Kidney (tissue), 13 donors: ENCODE measurements at regions not wholly inside any gene's neighbourhood (a gene's known extent, or its start where the extent isn't known, plus 50 kb on each side); places are given as distances from the start of the nearest gene placed in this dataset.

Experiments used
- DNase-seq, 5 donors: peaks; one replicate each; pipeline ENCODE4 v3.0.0-alpha.2; 2013 to 2020
- FAIRE-seq: peaks from 2 replicates; lab custom pipeline; 2012; peaks lifted over from hg19 to GRCh38; lab: Jason Lieb, UNC
- H3K27ac ChIP-seq, 2 donors: one replicate each; pipeline ENCODE4 v1.7.0; 2013; ENCODE audit warnings: low read depth in 2 of 2, low read length in 2 of 2, inconsistent platforms in 1 of 2
- H3K27me3 ChIP-seq: one replicate; pipeline ENCODE4 v1.7.1; 2013; ENCODE audit warnings: low read length, inconsistent platforms; ENCODE audit not compliant: control insufficient read depth, insufficient read depth
- H3K36me3 ChIP-seq, 3 donors: one replicate each; pipeline versions ENCODE4 v1.7.0 to v1.7.1; 2013; ENCODE audit warnings: low read length in 3 of 3, control low read depth in 1 of 3, inconsistent platforms in 1 of 3; ENCODE audit not compliant: insufficient read depth in 3 of 3, control insufficient read depth in 2 of 3
- H3K4me1 ChIP-seq, 3 donors: one replicate each; pipeline versions ENCODE4 v1.7.0 to v1.7.1; 2013; ENCODE audit warnings: low read length in 3 of 3, inconsistent platforms in 1 of 3, low read depth in 1 of 3; ENCODE audit not compliant: control insufficient read depth in 2 of 3, insufficient read depth in 2 of 3
- H3K4me3 ChIP-seq, 3 donors: one replicate each; pipeline versions ENCODE4 v1.7.0 to v1.8.1; 2013; ENCODE audit warnings: low read length in 3 of 3, control low read depth in 1 of 3, inconsistent platforms in 1 of 3
- H3K9ac ChIP-seq, 3 donors: one replicate each; pipeline versions ENCODE4 v1.7.0 to v1.7.1; 2013; ENCODE audit warnings: low read length in 3 of 3, control low read depth in 1 of 3, inconsistent platforms in 1 of 3
- H3K9me3 ChIP-seq, 3 donors: one replicate each; pipeline versions ENCODE4 v1.7.0 to v1.7.1; 2013; ENCODE audit warnings: low read length in 3 of 3, control low read depth in 1 of 3, inconsistent platforms in 1 of 3; ENCODE audit not compliant: control insufficient read depth in 2 of 3, insufficient read depth in 1 of 3
- CTCF ChIP-seq: IDR thresholded peaks from 3 replicates; pipeline ENCODE4 v1.5.1; 2012; ENCODE audit warnings: mild to moderate bottlenecking, moderate library complexity, borderline replicate concordance; ENCODE audit not compliant: insufficient read depth; ENCODE audit errors: extremely low read depth
- intact Hi-C: fragments of 100-400 bp; cut with DNase I; formaldehyde crosslinking; loops from one replicate; pipeline ENCODE4 v1.11.1; 2022
- donor health status: control.
- donor health status: control.
- donor health status: control.
- donor health status: control.
- donor health status: control.
- donor health status: DM: yes; HTN: yes; CAD: no.
- donor health status: Normal renal cell carcinoma (clear cell type).

- Histone ChIP-seq H3K4me3 (no peak overlapping the region), H3K9me3 (no peaks in the 10 kb centered on the region), H3K27me3 (no peaks in the 10 kb centered on the region), H3K36me3 (no peaks in the 10 kb centered on the region), H3K4me1 (no peaks in the 10 kb centered on the region), H3K9ac (no peak overlapping the region), H3K27ac (no peak overlapping the region)
- DNase-seq (no peak), FAIRE-seq (no peak)
- no peak for TF ChIP-seq CTCF
- intact Hi-C loops, result no loop called here
Observed at GRCh38 chr2:236796236-236796635, 226.6 kb downstream of the ACKR3 start.

DNA sequence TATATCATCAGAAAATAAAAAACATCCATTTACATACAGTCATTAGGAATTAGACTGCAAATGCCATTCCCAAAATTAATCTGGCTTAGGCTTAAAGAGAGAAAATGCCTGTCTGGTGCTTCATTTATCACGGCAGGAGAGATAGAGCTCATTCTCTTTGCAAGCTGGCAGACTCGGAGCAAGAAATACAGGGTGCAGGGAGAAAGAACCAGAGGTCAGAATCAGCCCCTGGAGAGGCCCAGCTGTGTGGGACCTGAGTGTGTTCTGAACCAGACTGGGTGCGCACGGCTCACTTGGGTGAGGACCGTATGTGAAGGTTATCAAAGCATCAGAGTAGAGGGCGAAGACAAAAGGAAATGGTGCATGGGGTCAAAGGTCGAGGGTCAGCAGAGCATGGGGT, 227.8 kb downstream of the ACKR3 start:
- no peaks in the 10 kb centered on the region for H3K4me1 ChIP-seq
- intact Hi-C loops, result no loop called here
- no peak overlapping the region for H3K4me3 ChIP-seq
- DNase-seq (no peak), FAIRE-seq (no peak)
- TF ChIP-seq CTCF, result no peak
- H3K9me3 ChIP-seq, result no peaks in the 10 kb centered on the region
- no peaks in the 10 kb centered on the region for H3K36me3 ChIP-seq
- no peak overlapping the region for H3K9ac ChIP-seq
- no peak overlapping the region for H3K27ac ChIP-seq
- H3K27me3 ChIP-seq, result no peaks in the 10 kb centered on the region

DNA sequence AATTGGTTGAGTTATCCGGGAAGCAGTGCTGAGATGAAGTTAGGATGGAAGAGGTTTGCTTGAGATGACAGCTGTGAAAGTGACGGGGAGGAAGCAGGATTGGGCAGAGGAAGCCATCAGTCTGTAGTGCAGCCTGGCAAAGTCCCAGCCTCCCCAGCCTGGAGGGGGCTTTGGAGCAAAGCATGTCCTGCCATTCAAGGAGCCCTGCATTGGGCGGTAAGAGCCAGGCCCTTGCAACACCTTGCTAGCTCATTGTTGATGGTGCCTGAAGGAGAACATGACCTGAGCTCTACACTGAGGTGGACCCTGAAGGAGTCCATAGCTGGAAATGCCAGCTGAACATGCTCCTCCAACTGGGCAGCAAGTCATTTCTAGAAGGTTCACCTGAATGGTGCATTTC, 228.9 kb downstream of the ACKR3 start:
- intact Hi-C loops, result no loop called here
- H3K9ac ChIP-seq, result no peak overlapping the region
- no peak for TF ChIP-seq CTCF
- H3K9me3 ChIP-seq, result no peaks in the 10 kb centered on the region
- FAIRE-seq (no peak), DNase-seq (no peak)
- H3K36me3 ChIP-seq, result no peaks in the 10 kb centered on the region
- no peaks in the 10 kb centered on the region for H3K27me3 ChIP-seq
- H3K4me3 ChIP-seq, result no peak overlapping the region
- H3K27ac ChIP-seq, result no peak overlapping the region
- no peaks in the 10 kb centered on the region for H3K4me1 ChIP-seq

GRCh38 chr2:236799391-236800026, 229.9 kb downstream of the ACKR3 start:
- H3K36me3 ChIP-seq, result no peaks in the 10 kb centered on the region
- no peak overlapping the region for H3K4me3 ChIP-seq
- TF ChIP-seq CTCF, result no peak
- H3K27ac ChIP-seq, result no peak overlapping the region
- DNase-seq (no peak), FAIRE-seq (no peak)
- no peak overlapping the region for H3K9ac ChIP-seq
- no peaks in the 10 kb centered on the region for H3K27me3 ChIP-seq
- no peaks in the 10 kb centered on the region for H3K4me1 ChIP-seq
- H3K9me3 ChIP-seq, result no peaks in the 10 kb centered on the region
- intact Hi-C loops, result no loop called here
